Natural killer cell (primary cell): ENCODE measurements at regions not wholly inside any gene's neighbourhood (a gene's known extent, or its start where the extent isn't known, plus 50 kb on each side); places are given as distances from the start of the nearest gene placed in this dataset.

Experiments used
- ATAC-seq, 3 donors: fragments of 150-1000 bp in 2 of 3; fragments of 200-7000 bp in 1 of 3; cut with Tn5 transposase; 1 replicate in 1 of 3; 2 replicates in 2 of 3; pipeline ENCODE4 v1.10.0; 2021; ENCODE audit warnings: mild to moderate bottlenecking in 2 of 3, moderate library complexity in 2 of 3
- DNase-seq, 2 donors: peaks; one replicate each; pipeline versions ENCODE4 v3.0.0 to v3.0.0-alpha.2; 2013 to 2021; ENCODE audit warnings: mixed read lengths in 1 of 2
- H3K27ac ChIP-seq: one replicate; pipeline ENCODE4 v1.5.1; 2013; ENCODE audit warnings: mild to moderate bottlenecking, low read length
- H3K27me3 ChIP-seq: one replicate; pipeline ENCODE4 v1.6.1; 2013; ENCODE audit warnings: low read length; ENCODE audit not compliant: control insufficient read depth, insufficient read depth
- H3K36me3 ChIP-seq: one replicate; pipeline ENCODE4 v1.6.1; 2013; ENCODE audit warnings: low read length; ENCODE audit not compliant: control insufficient read depth, insufficient read depth
- H3K4me1 ChIP-seq: one replicate; pipeline ENCODE4 v1.6.1; 2013; ENCODE audit warnings: low read length; ENCODE audit not compliant: control insufficient read depth, insufficient read depth
- H3K4me3 ChIP-seq: one replicate; pipeline ENCODE4 v1.5.1; 2013; ENCODE audit warnings: low read length
- H3K9me3 ChIP-seq: one replicate; pipeline ENCODE4 v1.6.1; 2013; ENCODE audit warnings: low read length; ENCODE audit not compliant: control insufficient read depth, insufficient read depth
- H3K27ac Mint-ChIP-seq, 2 donors: one replicate each; pipeline ENCODE4 v1.8.0; 2022; ENCODE audit warnings: mild to moderate bottlenecking in 2 of 2, mixed read lengths in 2 of 2, moderate library complexity in 1 of 2
- H3K27me3 Mint-ChIP-seq, 2 donors: one replicate each; pipeline ENCODE4 v1.8.0; 2022; ENCODE audit warnings: low read depth in 2 of 2, mixed read lengths in 2 of 2
- H3K36me3 Mint-ChIP-seq: one replicate; pipeline ENCODE4 v1.8.0; 2022; ENCODE audit warnings: mixed read lengths
- H3K4me1 Mint-ChIP-seq, 2 donors: one replicate each; pipeline ENCODE4 v1.8.0; 2022; ENCODE audit warnings: mixed read lengths in 2 of 2
- H3K4me3 Mint-ChIP-seq: one replicate; pipeline ENCODE4 v1.8.0; 2022; ENCODE audit warnings: mild to moderate bottlenecking, moderate library complexity, mixed read lengths
- H3K9me3 Mint-ChIP-seq, 2 donors: one replicate each; pipeline ENCODE4 v1.8.0; 2022; ENCODE audit warnings: mixed read lengths in 2 of 2
- WGBS: methylation state at CpG from one replicate; pipeline ENCODE4 v1.1.7; 2013; ENCODE audit warnings: missing lambda C conversion rate; ENCODE audit not compliant: insufficient coverage; 5-methylcytosine and 5-hydroxymethylcytosine counted together
- intact Hi-C: fragments of 100-400 bp; cut with micrococcal nuclease; formaldehyde crosslinking; loops from one replicate; pipeline ENCODE4 v1.14.2; 2022
- TF ChIP-seq, protein P1 (sequence below): fragments of 200-600 bp; IDR thresholded peaks from one replicate; pipeline ENCODE4 v1.8.0; 2022; ENCODE audit warnings: antibody characterized with exemption

DNA sequence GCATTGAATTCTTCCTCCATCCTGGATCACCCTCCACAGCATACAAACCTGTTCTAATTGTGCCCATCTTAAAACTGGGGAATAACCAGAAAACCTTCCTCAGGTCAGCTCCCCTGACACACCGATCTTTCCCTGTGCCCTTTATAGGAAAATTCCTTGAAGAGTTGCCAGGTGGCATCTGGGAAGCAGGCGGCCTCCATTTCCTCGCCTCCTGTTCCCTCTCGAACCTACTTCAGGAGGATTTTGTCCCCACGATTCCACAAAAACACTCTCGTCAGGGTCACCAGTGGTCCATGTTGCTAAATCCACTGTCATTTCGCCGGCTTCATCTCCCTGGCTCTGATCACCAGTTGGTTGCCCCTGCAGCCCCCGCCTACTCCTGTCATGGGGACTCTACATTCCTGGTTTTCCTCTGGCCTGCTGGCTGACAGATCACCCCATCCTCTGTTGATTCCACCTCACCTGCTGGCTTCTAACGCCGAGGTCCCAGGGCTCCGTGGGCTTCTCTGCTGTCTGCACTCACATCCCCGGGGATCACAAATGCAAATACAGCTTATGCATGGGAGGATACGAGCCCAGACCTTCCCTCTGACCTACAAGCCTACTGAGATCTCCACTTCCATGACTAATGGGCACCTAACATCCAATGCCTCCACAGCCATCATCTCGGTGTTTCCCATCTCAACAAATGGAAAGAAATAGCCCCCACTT, 92.5 kb upstream of the PRDM11 start:
- 81% methylated on average over 15 of the region's 15 CpGs for WGBS
- intact Hi-C loops: no loop called here

GRCh38 chr11:45054956-45055355, 91.5 kb upstream of the PRDM11 start:
- Histone ChIP-seq H3K4me3 (no peak overlapping the region), H3K27me3 (no peaks in the 10 kb centered on the region), H3K27ac (no peak overlapping the region), H3K9me3 (no peaks in the 10 kb centered on the region), H3K4me1 (no peaks in the 10 kb centered on the region), H3K36me3 (no peaks in the 10 kb centered on the region)
- H3K9me3 Mint-ChIP-seq: no peaks in the 10 kb centered on the region
- DNase-seq: no peak
- H3K27me3 Mint-ChIP-seq: peaks cover 0 to 14% of the 10 kb centered on the region in 2 donors
- TF ChIP-seq, protein P1, sequence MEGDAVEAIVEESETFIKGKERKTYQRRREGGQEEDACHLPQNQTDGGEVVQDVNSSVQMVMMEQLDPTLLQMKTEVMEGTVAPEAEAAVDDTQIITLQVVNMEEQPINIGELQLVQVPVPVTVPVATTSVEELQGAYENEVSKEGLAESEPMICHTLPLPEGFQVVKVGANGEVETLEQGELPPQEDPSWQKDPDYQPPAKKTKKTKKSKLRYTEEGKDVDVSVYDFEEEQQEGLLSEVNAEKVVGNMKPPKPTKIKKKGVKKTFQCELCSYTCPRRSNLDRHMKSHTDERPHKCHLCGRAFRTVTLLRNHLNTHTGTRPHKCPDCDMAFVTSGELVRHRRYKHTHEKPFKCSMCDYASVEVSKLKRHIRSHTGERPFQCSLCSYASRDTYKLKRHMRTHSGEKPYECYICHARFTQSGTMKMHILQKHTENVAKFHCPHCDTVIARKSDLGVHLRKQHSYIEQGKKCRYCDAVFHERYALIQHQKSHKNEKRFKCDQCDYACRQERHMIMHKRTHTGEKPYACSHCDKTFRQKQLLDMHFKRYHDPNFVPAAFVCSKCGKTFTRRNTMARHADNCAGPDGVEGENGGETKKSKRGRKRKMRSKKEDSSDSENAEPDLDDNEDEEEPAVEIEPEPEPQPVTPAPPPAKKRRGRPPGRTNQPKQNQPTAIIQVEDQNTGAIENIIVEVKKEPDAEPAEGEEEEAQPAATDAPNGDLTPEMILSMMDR: no peak
- H3K27ac Mint-ChIP-seq: no peak overlapping the region
- H3K36me3 Mint-ChIP-seq: no peaks in the 10 kb centered on the region
- 88% methylated on average over 8 of the region's 8 CpGs for WGBS
- no peak for ATAC-seq
- intact Hi-C loops: no loop called here
- no peak overlapping the region for H3K4me3 Mint-ChIP-seq
- peaks cover 7 to 8% of the 10 kb centered on the region in 2 donors for H3K4me1 Mint-ChIP-seq

More for the DNA sequence above, 92.5 kb upstream of the PRDM11 start:
- no peak overlapping the region for H3K27ac ChIP-seq
- no peaks in the 10 kb centered on the region for H3K9me3 ChIP-seq
- no peak overlapping the region for H3K27ac Mint-ChIP-seq
- H3K9me3 Mint-ChIP-seq: no peaks in the 10 kb centered on the region
- no peaks in the 10 kb centered on the region for H3K27me3 ChIP-seq
- H3K4me1 ChIP-seq: no peaks in the 10 kb centered on the region
- H3K4me3 Mint-ChIP-seq: no peak overlapping the region
- TF ChIP-seq, protein P1: no peak
- peaks cover 0 to 11% of the 10 kb centered on the region in 2 donors for H3K27me3 Mint-ChIP-seq
- no peak overlapping the region for H3K4me3 ChIP-seq
- H3K36me3 Mint-ChIP-seq: no peaks in the 10 kb centered on the region
- H3K36me3 ChIP-seq: no peaks in the 10 kb centered on the region
- ATAC-seq (no peak), DNase-seq (no peak)
- peaks cover 7 to 8% of the 10 kb centered on the region in 2 donors for H3K4me1 Mint-ChIP-seq

GRCh38 chr11:45056529-45056928, 89.9 kb upstream of the PRDM11 start:
- Histone ChIP-seq H3K27ac (no peak overlapping the region), H3K27me3 (no peaks in the 10 kb centered on the region), H3K9me3 (no peaks in the 10 kb centered on the region), H3K4me3 (no peak overlapping the region), H3K4me1 (no peaks in the 10 kb centered on the region), H3K36me3 (no peaks in the 10 kb centered on the region)
- no peak overlapping the region for H3K4me3 Mint-ChIP-seq
- no peak for ATAC-seq
- H3K27ac Mint-ChIP-seq: no peak overlapping the region
- no peaks in the 10 kb centered on the region for H3K36me3 Mint-ChIP-seq
- TF ChIP-seq, protein P1: no peak
- WGBS: 78% methylated on average over 1 of the region's 1 CpG
- peaks cover 0 to 14% of the 10 kb centered on the region in 2 donors for H3K27me3 Mint-ChIP-seq
- no peak for DNase-seq
- no peaks in the 10 kb centered on the region for H3K9me3 Mint-ChIP-seq
- peaks cover 7 to 8% of the 10 kb centered on the region in 2 donors for H3K4me1 Mint-ChIP-seq
- intact Hi-C loops: no loop called here
